SU-DHL-6 (cell line): ENCODE measurements at regions not wholly inside any gene's neighbourhood (a gene's known extent, or its start where the extent isn't known, plus 50 kb on each side); places are given as distances from the start of the nearest gene placed in this dataset.

ENCODE experiments used
- H2AFZ ChIP-seq: fragments of 200-600 bp; sonication (generic); 2 replicates; pipeline ENCODE4 v1.6.1; 2014; ENCODE audit warnings: low read depth, mild to moderate bottlenecking, moderate library complexity, mixed read lengths, antibody characterized with exemption, low read length; ENCODE audit not compliant: severe bottlenecking
- H3F3A ChIP-seq: fragments of 200-600 bp; shearing (Covaris generic); 2 replicates; pipeline ENCODE4 v1.6.0; 2016; ENCODE audit warnings: antibody characterized with exemption, mild to moderate bottlenecking; ENCODE audit not compliant: insufficient read depth
- H3K27ac ChIP-seq: fragments of 200-600 bp; sonication (generic); 2 replicates; pipeline ENCODE4 v1.5.1; 2016; ENCODE audit warnings: low read depth, mild to moderate bottlenecking, low read length, moderate library complexity, mixed read lengths
- H3K27me3 ChIP-seq: fragments of 200-600 bp; sonication (generic), shearing (Covaris generic); 2 replicates; pipeline ENCODE4 v1.6.0; 2014; ENCODE audit warnings: mild to moderate bottlenecking, low read length
- H3K36me3 ChIP-seq: fragments of 200-600 bp; sonication (generic); 2 replicates; pipeline ENCODE4 v1.6.1; 2014; ENCODE audit warnings: mild to moderate bottlenecking, low read length, mixed read lengths
- H3K4me2 ChIP-seq: fragments of 300-600, 200-600 bp; shearing (Covaris generic), sonication (generic); 2 replicates; pipeline ENCODE4 v1.6.0; 2014; ENCODE audit warnings: low read length, low read depth, mild to moderate bottlenecking; ENCODE audit not compliant: poor library complexity, severe bottlenecking
- H3K4me3 ChIP-seq: fragments of 200-600 bp; sonication (generic); 2 replicates; pipeline ENCODE4 v1.5.1; 2014; ENCODE audit warnings: antibody characterized with exemption, low read length, mild to moderate bottlenecking, mixed read lengths; ENCODE audit not compliant: insufficient read depth, poor library complexity, severe bottlenecking
- H3K79me2 ChIP-seq: fragments of 200-600 bp; sonication (generic); 2 replicates; pipeline ENCODE4 v1.6.1; 2014; ENCODE audit warnings: mild to moderate bottlenecking, low read length, moderate library complexity; ENCODE audit not compliant: insufficient read depth
- H3K9ac ChIP-seq: fragments of 200-600 bp; sonication (generic); 2 replicates; pipeline ENCODE4 v1.7.0; 2014; ENCODE audit warnings: mild to moderate bottlenecking, low read length
- H3K9me2 ChIP-seq: fragments of 200-600 bp; sonication (generic); replicated peaks from 2 replicates; pipeline ENCODE4 v1.6.1; 2014; ENCODE audit warnings: low read length; ENCODE audit not compliant: insufficient read depth
- H3K9me3 ChIP-seq: fragments of 200-600 bp; sonication (generic); 2 replicates; pipeline ENCODE4 v1.6.1; 2014; ENCODE audit warnings: low read length, mixed read lengths; ENCODE audit not compliant: insufficient read depth
- H4K20me1 ChIP-seq: fragments of 200-600 bp; sonication (generic); 2 replicates; pipeline ENCODE4 v1.6.1; 2014; ENCODE audit warnings: low read depth, mild to moderate bottlenecking, antibody characterized with exemption, low read length, moderate library complexity, mixed read lengths
- EZH2phosphoT487 ChIP-seq: fragments of 200-600 bp; sonication (generic), shearing (Covaris generic); conservative IDR thresholded peaks from 2 replicates; pipeline ENCODE4 v1.6.1; 2018; ENCODE audit warnings: mild to moderate bottlenecking, antibody characterized with exemption, low read length, moderate library complexity, mixed read lengths
- TF ChIP-seq, protein P1 (sequence below): fragments of 200-600 bp; sonication (generic); IDR thresholded peaks from one replicate; pipeline ENCODE4 v1.5.1; 2017; ENCODE audit warnings: antibody characterized with exemption, mild to moderate bottlenecking, low read length, moderate library complexity; ENCODE audit not compliant: insufficient read depth, poor library complexity, severe bottlenecking

DNA sequence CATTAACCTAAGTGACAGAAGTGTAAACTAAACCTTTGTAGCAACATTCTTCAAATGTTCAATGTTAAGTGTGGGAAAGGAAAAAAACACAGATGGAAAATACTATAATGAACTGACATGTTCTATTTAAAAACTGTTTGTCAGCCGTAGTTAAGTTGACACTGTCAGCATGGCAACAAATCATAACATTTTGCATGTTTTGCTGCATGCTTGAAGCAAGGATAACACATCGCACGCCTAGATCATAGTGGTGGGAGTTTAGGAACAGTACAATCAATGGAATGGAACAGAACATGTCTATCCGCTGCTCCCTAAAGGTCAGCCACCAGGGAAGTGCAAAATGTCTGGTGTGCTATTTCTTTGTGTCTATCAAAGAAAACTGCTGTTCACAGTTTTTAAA, 62.5 kb upstream of the ESRRG start:
- H3K79me2 ChIP-seq = no peaks in the 10 kb centered on the region
- H3K4me2 ChIP-seq = no peak overlapping the region
- no peaks in the 10 kb centered on the region for H3K9me2 ChIP-seq
- TF ChIP-seq, protein P1, sequence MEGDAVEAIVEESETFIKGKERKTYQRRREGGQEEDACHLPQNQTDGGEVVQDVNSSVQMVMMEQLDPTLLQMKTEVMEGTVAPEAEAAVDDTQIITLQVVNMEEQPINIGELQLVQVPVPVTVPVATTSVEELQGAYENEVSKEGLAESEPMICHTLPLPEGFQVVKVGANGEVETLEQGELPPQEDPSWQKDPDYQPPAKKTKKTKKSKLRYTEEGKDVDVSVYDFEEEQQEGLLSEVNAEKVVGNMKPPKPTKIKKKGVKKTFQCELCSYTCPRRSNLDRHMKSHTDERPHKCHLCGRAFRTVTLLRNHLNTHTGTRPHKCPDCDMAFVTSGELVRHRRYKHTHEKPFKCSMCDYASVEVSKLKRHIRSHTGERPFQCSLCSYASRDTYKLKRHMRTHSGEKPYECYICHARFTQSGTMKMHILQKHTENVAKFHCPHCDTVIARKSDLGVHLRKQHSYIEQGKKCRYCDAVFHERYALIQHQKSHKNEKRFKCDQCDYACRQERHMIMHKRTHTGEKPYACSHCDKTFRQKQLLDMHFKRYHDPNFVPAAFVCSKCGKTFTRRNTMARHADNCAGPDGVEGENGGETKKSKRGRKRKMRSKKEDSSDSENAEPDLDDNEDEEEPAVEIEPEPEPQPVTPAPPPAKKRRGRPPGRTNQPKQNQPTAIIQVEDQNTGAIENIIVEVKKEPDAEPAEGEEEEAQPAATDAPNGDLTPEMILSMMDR = no peak
- no peak for TF ChIP-seq EZH2phosphoT487
- no peak overlapping the region for H3K4me3 ChIP-seq
- H4K20me1 ChIP-seq = no peaks in the 10 kb centered on the region
- H3F3A ChIP-seq = no peaks in the 10 kb centered on the region
- H3K27me3 ChIP-seq = no peaks in the 10 kb centered on the region
- no peaks in the 10 kb centered on the region for H3K9me3 ChIP-seq
- H2AFZ ChIP-seq = no peak overlapping the region
- H3K9ac ChIP-seq = no peak overlapping the region
- no peaks in the 10 kb centered on the region for H3K36me3 ChIP-seq
- no peak overlapping the region for H3K27ac ChIP-seq

DNA sequence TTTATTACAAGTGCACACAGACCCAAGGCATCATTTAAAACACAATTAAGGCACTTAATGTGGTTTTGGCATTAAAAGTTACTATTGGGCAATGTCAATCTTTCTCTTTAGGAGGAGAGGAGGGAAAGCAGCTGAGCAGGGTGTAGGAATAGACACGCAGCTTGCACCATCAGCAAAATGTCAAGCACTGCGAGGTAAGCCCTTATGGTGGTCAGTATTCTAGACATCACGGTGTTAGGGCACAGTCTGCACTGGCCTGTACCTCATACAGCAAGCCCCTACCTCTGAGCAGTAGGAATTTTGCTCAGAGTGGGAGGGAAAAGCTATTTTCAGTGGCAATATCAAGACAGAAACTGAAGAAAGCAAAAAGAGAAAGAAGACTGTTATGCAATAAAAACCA, 62.0 kb upstream of the ESRRG start:
- no peaks in the 10 kb centered on the region for H3K79me2 ChIP-seq

DNA sequence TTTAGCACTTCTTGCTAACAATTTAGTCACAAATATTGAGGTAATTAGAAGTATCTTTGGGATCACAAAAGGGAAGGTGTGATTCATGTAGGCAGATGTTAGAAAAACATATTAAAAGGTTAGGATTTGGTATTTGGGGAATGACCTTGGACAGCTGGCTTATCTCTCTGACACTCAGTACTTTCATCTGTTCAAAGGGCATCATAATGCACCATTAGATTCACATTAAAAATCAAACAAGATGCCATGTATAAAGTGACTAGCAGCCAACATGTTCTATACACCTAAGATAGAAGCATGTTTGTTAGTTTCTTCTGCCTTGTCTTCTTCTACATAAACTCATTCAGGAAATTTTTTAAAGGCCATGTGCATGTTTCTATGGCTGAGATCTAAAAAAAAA, 56.5 kb upstream of the ESRRG start:
- H3K4me2 ChIP-seq = no peak overlapping the region
- no peaks in the 10 kb centered on the region for H3K27me3 ChIP-seq
- no peak for TF ChIP-seq EZH2phosphoT487
- TF ChIP-seq, protein P1 = no peak
- H3K9me3 ChIP-seq = no peaks in the 10 kb centered on the region
- H3K79me2 ChIP-seq = no peaks in the 10 kb centered on the region
- no peaks in the 10 kb centered on the region for H3K36me3 ChIP-seq
- no peak overlapping the region for H3K27ac ChIP-seq
- no peaks in the 10 kb centered on the region for H3K9me2 ChIP-seq
- H2AFZ ChIP-seq = no peak overlapping the region
- no peaks in the 10 kb centered on the region for H3F3A ChIP-seq
- H4K20me1 ChIP-seq = no peaks in the 10 kb centered on the region
- H3K4me3 ChIP-seq = no peak overlapping the region
- no peak overlapping the region for H3K9ac ChIP-seq

More for the DNA sequence above, 62.0 kb upstream of the ESRRG start:
- Histone ChIP-seq H3K27me3 (no peaks in the 10 kb centered on the region), H3K4me2 (no peak overlapping the region), H3K9ac (no peak overlapping the region), H3K9me2 (no peaks in the 10 kb centered on the region), H4K20me1 (no peaks in the 10 kb centered on the region), H3K4me3 (no peak overlapping the region), H3F3A (no peaks in the 10 kb centered on the region), H2AFZ (no peak overlapping the region), H3K27ac (no peak overlapping the region), H3K9me3 (no peaks in the 10 kb centered on the region), H3K36me3 (no peaks in the 10 kb centered on the region)
- TF ChIP-seq EZH2phosphoT487 = no peak
- TF ChIP-seq, protein P1 = no peak
